ENCODE measurements at regions not wholly inside any gene's neighbourhood (a gene's known extent, or its start where the extent isn't known, plus 50 kb on each side); places are given as distances from the start of the nearest gene placed in this dataset.
"Not testable (repeated sequence)": the region's sequence is repeated elsewhere in the genome, so short reads cannot be mapped to it uniquely, and the experiment has no call there.

- CTCF ChIA-PET, POLR2A ChIA-PET: not testable (repeated sequence)
Measured at GRCh38 chr5:176018598-176018997, 50.5 kb upstream of the THOC3 start.

- CTCF ChIA-PET, POLR2A ChIA-PET: not testable (repeated sequence)
Measured at GRCh38 chr5:176020852-176021251, 52.7 kb upstream of the THOC3 start.

GRCh38 chr5:176023535-176023934 lies 55.4 kb upstream of the THOC3 start:
- POLR2A ChIA-PET, CTCF ChIA-PET: not testable (repeated sequence)

GRCh38 chr5:176029445-176029844 lies 61.3 kb upstream of the THOC3 start:
- CTCF ChIA-PET, POLR2A ChIA-PET: not testable (repeated sequence)

GRCh38 chr5:176030361-176031117 lies 62.4 kb upstream of the THOC3 start:
- CTCF ChIA-PET: not testable (repeated sequence)

GRCh38 chr5:176031118-176031510 lies 63.0 kb upstream of the THOC3 start:
- CTCF ChIA-PET, POLR2A ChIA-PET: not testable (repeated sequence)

More at GRCh38 chr5:176030361-176031117, 62.4 kb upstream of the THOC3 start:
- POLR2A ChIA-PET: not testable (repeated sequence)

- CTCF ChIA-PET, POLR2A ChIA-PET: not testable (repeated sequence)
Measured at GRCh38 chr5:176033186-176033585, 65.1 kb upstream of the THOC3 start.

- POLR2A ChIA-PET, CTCF ChIA-PET: not testable (repeated sequence)
Measured at GRCh38 chr5:176034407-176035200, 66.5 kb upstream of the THOC3 start.

- POLR2A ChIA-PET: not testable (repeated sequence)
Measured at GRCh38 chr5:176035201-176035530, 67.1 kb upstream of the THOC3 start.

GRCh38 chr5:176035816-176036308 lies 67.7 kb upstream of the THOC3 start:
- POLR2A ChIA-PET: not testable (repeated sequence)

More at GRCh38 chr5:176035201-176035530, 67.1 kb upstream of the THOC3 start:
- CTCF ChIA-PET: not testable (repeated sequence)

GRCh38 chr5:176036391-176036790 lies 68.3 kb upstream of the THOC3 start:
- CTCF ChIA-PET, POLR2A ChIA-PET: not testable (repeated sequence)

More at GRCh38 chr5:176035816-176036308, 67.7 kb upstream of the THOC3 start:
- CTCF ChIA-PET: not testable (repeated sequence)

GRCh38 chr5:176037190-176037589 lies 69.1 kb upstream of the THOC3 start:
- CTCF ChIA-PET, POLR2A ChIA-PET: not testable (repeated sequence)

GRCh38 chr5:176040105-176040801 lies 72.1 kb upstream of the THOC3 start:
- CTCF ChIA-PET, POLR2A ChIA-PET: not testable (repeated sequence)

GRCh38 chr5:176041248-176041994 lies 73.3 kb upstream of the THOC3 start:
- POLR2A ChIA-PET, CTCF ChIA-PET: not testable (repeated sequence)

GRCh38 chr5:176042020-176042658 lies 74.0 kb upstream of the THOC3 start:
- CTCF ChIA-PET, POLR2A ChIA-PET: not testable (repeated sequence)

- POLR2A ChIA-PET, CTCF ChIA-PET: not testable (repeated sequence)
Measured at GRCh38 chr5:176043252-176043829, 75.2 kb upstream of the THOC3 start.

- POLR2A ChIA-PET, CTCF ChIA-PET: not testable (repeated sequence)
Measured at GRCh38 chr5:176043986-176044385, 75.9 kb upstream of the THOC3 start.

GRCh38 chr5:176044431-176044830 lies 76.3 kb upstream of the THOC3 start:
- CTCF ChIA-PET, POLR2A ChIA-PET: not testable (repeated sequence)

GRCh38 chr5:176045442-176045841 lies 77.3 kb upstream of the THOC3 start:
- CTCF ChIA-PET, POLR2A ChIA-PET: not testable (repeated sequence)
